RWPE2 (cell line): ENCODE measurements at regions not wholly inside any gene's neighbourhood (a gene's known extent, or its start where the extent isn't known, plus 50 kb on each side); places are given as distances from the start of the nearest gene placed in this dataset.

Experiments used
- ATAC-seq: fragments of 200-7000 bp; cut with Tn5 transposase; 3 replicates; pipeline ENCODE4 v1.9.1; 2021; ENCODE audit warnings: low read depth
- DNase-seq: peaks from one replicate; pipeline ENCODE4 v3.0.0-alpha.2; 2020; ENCODE audit warnings: low spot score
- H3K27ac ChIP-seq: fragments of 450-650 bp; 2 replicates; pipeline ENCODE4 v1.5.1; 2017; ENCODE audit warnings: mild to moderate bottlenecking; ENCODE audit not compliant: poor library complexity, severe bottlenecking
- H3K27me3 ChIP-seq: fragments of 250-450 bp; sonication (Bioruptor Pico); 2 replicates; pipeline ENCODE4 v1.5.1; 2021; ENCODE audit warnings: mild to moderate bottlenecking, moderate library complexity; ENCODE audit not compliant: insufficient read depth, poor library complexity, severe bottlenecking
- H3K36me3 ChIP-seq: fragments of 250-450 bp; sonication (Bioruptor Pico); 2 replicates; pipeline ENCODE4 v1.5.1; 2020; ENCODE audit warnings: low read depth, mild to moderate bottlenecking, moderate library complexity
- H3K4me1 ChIP-seq: fragments of 250-450 bp; sonication (Bioruptor Pico); 2 replicates; pipeline ENCODE4 v1.5.1; 2021; ENCODE audit warnings: mild to moderate bottlenecking, moderate library complexity; ENCODE audit not compliant: insufficient read depth, poor library complexity, severe bottlenecking
- H3K4me3 ChIP-seq: fragments of 250-450 bp; sonication (Bioruptor Pico); 2 replicates; pipeline ENCODE4 v1.5.1; 2021; ENCODE audit warnings: mild to moderate bottlenecking, moderate library complexity; ENCODE audit not compliant: severe bottlenecking
- H3K9me3 ChIP-seq: fragments of 250-450 bp; sonication (Bioruptor Pico); 2 replicates; pipeline ENCODE4 v1.5.1; 2021; ENCODE audit warnings: mild to moderate bottlenecking, moderate library complexity; ENCODE audit not compliant: severe bottlenecking
- TF ChIP-seq, protein P1 (sequence below): fragments of 450-650 bp; IDR thresholded peaks from one replicate; pipeline ENCODE4 v1.5.1; 2017; ENCODE audit warnings: mild to moderate bottlenecking, moderate library complexity; ENCODE audit not compliant: poor library complexity, severe bottlenecking

DNA sequence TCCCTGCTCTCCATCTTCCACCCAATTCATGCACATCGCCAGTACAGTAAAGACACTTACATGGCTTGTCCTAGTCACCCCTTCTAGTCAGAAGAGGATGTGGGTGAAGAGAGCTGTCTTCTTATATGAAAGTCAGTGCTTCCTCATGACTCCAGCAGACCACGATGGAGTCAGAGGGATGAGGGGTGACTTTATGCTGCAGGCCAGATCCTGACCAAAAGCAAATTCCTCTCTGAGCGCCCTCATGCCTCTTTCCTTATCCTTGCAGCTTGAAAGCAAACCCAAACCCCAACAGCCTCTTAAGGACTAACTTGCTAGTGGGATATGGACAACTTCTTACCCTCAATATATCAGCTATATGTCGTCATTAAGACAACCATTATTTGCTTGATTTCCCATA lies 348.2 kb upstream of the DUSP10 start:
- no peaks in the 10 kb centered on the region for H3K27me3 ChIP-seq
- DNase-seq (no peak), ATAC-seq (no peak)
- no peaks in the 10 kb centered on the region for H3K36me3 ChIP-seq
- H3K4me1 ChIP-seq, result no peaks in the 10 kb centered on the region
- H3K27ac ChIP-seq, result no peak overlapping the region
- no peaks in the 10 kb centered on the region for H3K9me3 ChIP-seq
- H3K4me3 ChIP-seq, result no peak overlapping the region
- TF ChIP-seq, protein P1, sequence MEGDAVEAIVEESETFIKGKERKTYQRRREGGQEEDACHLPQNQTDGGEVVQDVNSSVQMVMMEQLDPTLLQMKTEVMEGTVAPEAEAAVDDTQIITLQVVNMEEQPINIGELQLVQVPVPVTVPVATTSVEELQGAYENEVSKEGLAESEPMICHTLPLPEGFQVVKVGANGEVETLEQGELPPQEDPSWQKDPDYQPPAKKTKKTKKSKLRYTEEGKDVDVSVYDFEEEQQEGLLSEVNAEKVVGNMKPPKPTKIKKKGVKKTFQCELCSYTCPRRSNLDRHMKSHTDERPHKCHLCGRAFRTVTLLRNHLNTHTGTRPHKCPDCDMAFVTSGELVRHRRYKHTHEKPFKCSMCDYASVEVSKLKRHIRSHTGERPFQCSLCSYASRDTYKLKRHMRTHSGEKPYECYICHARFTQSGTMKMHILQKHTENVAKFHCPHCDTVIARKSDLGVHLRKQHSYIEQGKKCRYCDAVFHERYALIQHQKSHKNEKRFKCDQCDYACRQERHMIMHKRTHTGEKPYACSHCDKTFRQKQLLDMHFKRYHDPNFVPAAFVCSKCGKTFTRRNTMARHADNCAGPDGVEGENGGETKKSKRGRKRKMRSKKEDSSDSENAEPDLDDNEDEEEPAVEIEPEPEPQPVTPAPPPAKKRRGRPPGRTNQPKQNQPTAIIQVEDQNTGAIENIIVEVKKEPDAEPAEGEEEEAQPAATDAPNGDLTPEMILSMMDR, result no peak

DNA sequence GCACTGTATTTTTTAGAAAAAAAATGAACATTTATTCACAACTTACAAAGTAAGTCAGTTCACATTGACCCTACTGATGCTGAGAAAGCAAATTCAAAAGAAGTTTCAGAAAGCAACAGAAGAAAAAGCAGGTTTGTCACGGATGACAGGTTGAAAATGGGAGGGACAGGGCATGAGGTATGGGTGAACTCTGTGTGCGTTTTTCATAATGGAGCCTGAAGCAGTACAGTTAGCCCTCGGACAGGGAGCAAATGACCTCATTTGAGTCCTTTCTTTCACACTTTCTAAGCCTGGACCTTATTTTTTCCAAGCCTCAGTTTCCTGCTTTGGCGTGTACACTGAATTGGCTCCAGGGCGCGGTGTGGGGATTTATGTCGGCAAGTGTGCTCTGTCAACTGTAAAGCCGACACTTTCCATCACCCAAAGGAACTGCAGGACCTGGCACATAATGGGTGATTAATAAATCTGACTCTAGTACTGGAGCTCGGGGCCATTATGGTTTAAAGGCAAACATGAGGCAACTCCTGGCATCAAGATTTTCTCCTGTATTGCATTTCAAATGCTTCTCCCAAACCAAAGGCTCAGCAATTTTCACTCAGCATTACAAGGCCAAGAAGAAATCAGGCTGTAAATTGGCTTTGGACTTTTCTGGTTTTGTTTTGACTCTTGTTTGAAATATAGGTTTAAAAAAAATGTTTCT lies 345.5 kb upstream of the DUSP10 start:
- TF ChIP-seq, protein P1, result no peak
- no peak for ATAC-seq

DNA sequence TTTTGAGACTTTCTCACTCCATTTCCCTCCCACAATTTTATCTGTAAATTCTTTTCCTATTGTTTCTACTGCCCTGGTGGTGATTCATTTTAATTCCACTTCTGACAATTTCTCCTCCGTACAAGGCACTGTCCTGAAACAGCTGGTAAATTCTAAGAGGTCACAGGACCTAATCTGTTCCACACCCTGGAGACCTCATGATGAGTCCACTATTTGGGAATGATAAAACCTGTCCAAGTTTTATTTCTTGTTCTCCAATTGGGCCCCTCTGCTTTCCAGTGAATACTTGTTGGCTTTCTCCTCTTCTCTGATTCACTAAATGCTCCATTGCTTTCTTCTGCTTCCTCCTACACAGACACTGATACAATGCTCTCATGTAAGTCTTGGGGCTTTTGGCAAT lies 343.1 kb upstream of the DUSP10 start:
- no peaks in the 10 kb centered on the region for H3K27me3 ChIP-seq
- DNase-seq (no peak), ATAC-seq (no peak)
- H3K4me3 ChIP-seq, result no peak overlapping the region
- no peak overlapping the region for H3K27ac ChIP-seq
- H3K36me3 ChIP-seq, result no peaks in the 10 kb centered on the region
- no peaks in the 10 kb centered on the region for H3K9me3 ChIP-seq
- TF ChIP-seq, protein P1, result no peak
- no peaks in the 10 kb centered on the region for H3K4me1 ChIP-seq

More for the DNA sequence above, 345.5 kb upstream of the DUSP10 start:
- no peak for DNase-seq
- no peaks in the 10 kb centered on the region for H3K36me3 ChIP-seq
- H3K4me1 ChIP-seq, result no peaks in the 10 kb centered on the region
- no peak overlapping the region for H3K27ac ChIP-seq
- H3K9me3 ChIP-seq, result no peaks in the 10 kb centered on the region
- no peaks in the 10 kb centered on the region for H3K27me3 ChIP-seq
- no peak overlapping the region for H3K4me3 ChIP-seq

DNA sequence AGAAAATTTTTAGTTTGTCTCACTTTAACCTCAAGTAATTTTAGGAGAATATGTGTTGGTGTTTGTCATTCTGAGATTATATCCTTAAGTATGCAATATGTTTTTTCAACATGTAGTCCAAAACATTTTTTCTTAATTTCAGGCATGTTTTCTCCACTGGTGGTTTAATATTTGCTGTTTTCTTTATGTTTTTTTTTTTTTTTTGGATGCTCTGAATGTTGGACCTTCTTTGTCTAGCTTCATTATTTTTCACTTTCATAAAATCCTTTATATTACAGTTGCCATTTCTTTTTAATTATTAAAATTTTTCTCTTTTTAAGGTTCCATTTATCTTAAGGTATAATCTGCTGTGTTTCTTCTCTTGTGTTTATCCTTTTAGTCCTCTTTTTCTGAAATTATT lies 342.2 kb upstream of the DUSP10 start:
- Histone ChIP-seq H3K27ac (no peak overlapping the region), H3K4me3 (no peak overlapping the region), H3K27me3 (no peaks in the 10 kb centered on the region), H3K4me1 (no peaks in the 10 kb centered on the region), H3K36me3 (no peaks in the 10 kb centered on the region), H3K9me3 (no peaks in the 10 kb centered on the region)
- DNase-seq (no peak), ATAC-seq (no peak)
- TF ChIP-seq, protein P1, result no peak

DNA sequence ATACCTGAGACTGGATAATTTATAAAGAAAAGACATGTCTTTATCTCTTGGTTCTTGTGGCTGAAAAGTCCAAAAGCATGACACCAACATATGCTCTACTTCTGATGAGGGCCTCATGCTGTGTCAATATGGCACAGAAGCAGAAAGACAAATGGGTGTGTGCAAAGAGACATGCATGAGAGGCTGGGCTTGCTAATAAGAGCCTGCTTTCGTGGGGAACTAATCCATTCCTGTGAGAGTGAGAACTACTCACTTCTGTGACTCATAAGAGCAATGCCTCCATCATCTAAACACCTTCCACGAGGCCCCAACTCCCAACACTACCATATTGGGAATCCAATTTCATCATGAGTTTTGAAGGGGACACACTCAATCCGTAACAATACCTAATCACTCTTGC lies 340.0 kb upstream of the DUSP10 start:
- Histone ChIP-seq H3K27ac (no peak overlapping the region), H3K4me1 (no peaks in the 10 kb centered on the region), H3K27me3 (no peaks in the 10 kb centered on the region), H3K4me3 (no peak overlapping the region), H3K36me3 (no peaks in the 10 kb centered on the region), H3K9me3 (no peaks in the 10 kb centered on the region)
- DNase-seq (no peak), ATAC-seq (no peak)
- TF ChIP-seq, protein P1, result no peak
